ENCODE measurements at regions not wholly inside any gene's neighbourhood (a gene's known extent, or its start where the extent isn't known, plus 50 kb on each side); places are given as distances from the start of the nearest gene placed in this dataset.

GRCh38 chr16:86403541-86404163 is 106.7 kb upstream of the FOXF1 start:
- no peak for TF ChIP-seq CTCF (IDR thresholded peaks at IDR 0.05)
- TF ChIP-seq POLR2A (IDR thresholded peaks at IDR 0.05) = no peak
